ENCODE measurements at regions not wholly inside any gene's neighbourhood (a gene's known extent, or its start where the extent isn't known, plus 50 kb on each side); places are given as distances from the start of the nearest gene placed in this dataset.

- TF ChIP-seq, protein P1, sequence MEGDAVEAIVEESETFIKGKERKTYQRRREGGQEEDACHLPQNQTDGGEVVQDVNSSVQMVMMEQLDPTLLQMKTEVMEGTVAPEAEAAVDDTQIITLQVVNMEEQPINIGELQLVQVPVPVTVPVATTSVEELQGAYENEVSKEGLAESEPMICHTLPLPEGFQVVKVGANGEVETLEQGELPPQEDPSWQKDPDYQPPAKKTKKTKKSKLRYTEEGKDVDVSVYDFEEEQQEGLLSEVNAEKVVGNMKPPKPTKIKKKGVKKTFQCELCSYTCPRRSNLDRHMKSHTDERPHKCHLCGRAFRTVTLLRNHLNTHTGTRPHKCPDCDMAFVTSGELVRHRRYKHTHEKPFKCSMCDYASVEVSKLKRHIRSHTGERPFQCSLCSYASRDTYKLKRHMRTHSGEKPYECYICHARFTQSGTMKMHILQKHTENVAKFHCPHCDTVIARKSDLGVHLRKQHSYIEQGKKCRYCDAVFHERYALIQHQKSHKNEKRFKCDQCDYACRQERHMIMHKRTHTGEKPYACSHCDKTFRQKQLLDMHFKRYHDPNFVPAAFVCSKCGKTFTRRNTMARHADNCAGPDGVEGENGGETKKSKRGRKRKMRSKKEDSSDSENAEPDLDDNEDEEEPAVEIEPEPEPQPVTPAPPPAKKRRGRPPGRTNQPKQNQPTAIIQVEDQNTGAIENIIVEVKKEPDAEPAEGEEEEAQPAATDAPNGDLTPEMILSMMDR (IDR thresholded peaks at IDR 0.05), result no peak
- no peak for TF ChIP-seq POLR2AphosphoS5 (IDR thresholded peaks at IDR 0.05)
These were observed 96.2 kb downstream of the TTLL2 start for GRCh38 chr6:167420858-167421766.

Data from suprapubic skin (tissue), 3 donors.